ENCODE measurements at regions not wholly inside any gene's neighbourhood (a gene's known extent, or its start where the extent isn't known, plus 50 kb on each side); places are given as distances from the start of the nearest gene placed in this dataset.

GRCh38 chr5:77568555-77568954 lies 70.0 kb downstream of the OTP start:
- in situ Hi-C loops (cut with MboI; ENCODE audit: low sequenced_read_pairs) = loop anchor here (25.0 kb wide), 1 partner anchor 694 kb away; no protein-coding TSS in a partner anchor
- H4K91ac ChIP-seq (ENCODE audit: insufficient read depth, low read depth, low read length) = no peak overlapping the region

More at GRCh38 chr5:77568555-77568954, 70.0 kb downstream of the OTP start:
- H2BK15ac ChIP-seq (ENCODE audit: low read depth, low read length) = no peak overlapping the region
- no peaks in the 10 kb centered on the region for H3K9me3 ChIP-seq (ENCODE audit: control insufficient read depth, insufficient read depth, low read length)
- no peak overlapping the region for H2BK20ac ChIP-seq (ENCODE audit: low read depth, low read length)
- no peak overlapping the region for H2BK5ac ChIP-seq (ENCODE audit: low read depth, low read length, poor library complexity, severe bottlenecking)
- no peak for TF ChIP-seq MAFK (IDR thresholded peaks at IDR 0.05; ENCODE audit: low read depth, low read length)
- TF ChIP-seq CHD1 (IDR thresholded peaks at IDR 0.05; ENCODE audit: low read depth, low read length) = no peak
- TF ChIP-seq BHLHE40 (IDR thresholded peaks at IDR 0.05; ENCODE audit: low read depth, low read length) = no peak
- TF ChIP-seq MAZ (IDR thresholded peaks at IDR 0.05; ENCODE audit: borderline replicate concordance, low read depth, low read length) = no peak
- TF ChIP-seq CTCF (conservative IDR thresholded peaks at IDR 0.05; ENCODE audit: low read depth, low read length) = no peak
- TF ChIP-seq, protein P1, sequence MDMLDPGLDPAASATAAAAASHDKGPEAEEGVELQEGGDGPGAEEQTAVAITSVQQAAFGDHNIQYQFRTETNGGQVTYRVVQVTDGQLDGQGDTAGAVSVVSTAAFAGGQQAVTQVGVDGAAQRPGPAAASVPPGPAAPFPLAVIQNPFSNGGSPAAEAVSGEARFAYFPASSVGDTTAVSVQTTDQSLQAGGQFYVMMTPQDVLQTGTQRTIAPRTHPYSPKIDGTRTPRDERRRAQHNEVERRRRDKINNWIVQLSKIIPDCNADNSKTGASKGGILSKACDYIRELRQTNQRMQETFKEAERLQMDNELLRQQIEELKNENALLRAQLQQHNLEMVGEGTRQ (IDR thresholded peaks at IDR 0.05; ENCODE audit: low read depth, low read length) = no peak
- no peak for TF ChIP-seq MXI1 (IDR thresholded peaks at IDR 0.05; ENCODE audit: borderline replicate concordance, low read depth, low read length)
- no peak for TF ChIP-seq FOS (IDR thresholded peaks at IDR 0.05; ENCODE audit: low read depth, low read length)
- TF ChIP-seq, protein P2, sequence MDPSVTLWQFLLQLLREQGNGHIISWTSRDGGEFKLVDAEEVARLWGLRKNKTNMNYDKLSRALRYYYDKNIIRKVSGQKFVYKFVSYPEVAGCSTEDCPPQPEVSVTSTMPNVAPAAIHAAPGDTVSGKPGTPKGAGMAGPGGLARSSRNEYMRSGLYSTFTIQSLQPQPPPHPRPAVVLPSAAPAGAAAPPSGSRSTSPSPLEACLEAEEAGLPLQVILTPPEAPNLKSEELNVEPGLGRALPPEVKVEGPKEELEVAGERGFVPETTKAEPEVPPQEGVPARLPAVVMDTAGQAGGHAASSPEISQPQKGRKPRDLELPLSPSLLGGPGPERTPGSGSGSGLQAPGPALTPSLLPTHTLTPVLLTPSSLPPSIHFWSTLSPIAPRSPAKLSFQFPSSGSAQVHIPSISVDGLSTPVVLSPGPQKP (IDR thresholded peaks at IDR 0.05; ENCODE audit: borderline replicate concordance, low read depth, low read length) = no peak
- no peak for TF ChIP-seq RCOR1 (IDR thresholded peaks at IDR 0.05; ENCODE audit: insufficient replicate concordance, low read length)
- TF ChIP-seq NFE2L2 (IDR thresholded peaks at IDR 0.05; ENCODE audit: low read depth, low read length) = no peak
- no peak for TF ChIP-seq POLR2A (IDR thresholded peaks at IDR 0.05; ENCODE audit: low read depth, low read length)
- TF ChIP-seq CEBPB (IDR thresholded peaks at IDR 0.05; ENCODE audit: low read depth, low read length) = no peak
- no peak for TF ChIP-seq RFX5 (IDR thresholded peaks at IDR 0.05; ENCODE audit: low read depth, low read length)
- no peak for TF ChIP-seq RAD21 (IDR thresholded peaks at IDR 0.05; ENCODE audit: low read length)
- no peak for TF ChIP-seq SMC3 (IDR thresholded peaks at IDR 0.05; ENCODE audit: low read depth, low read length)
- no peaks in the 10 kb centered on the region for H4K20me1 ChIP-seq (ENCODE audit: insufficient read depth, low read length)
- H3K4me1 ChIP-seq (ENCODE audit: control insufficient read depth, insufficient read depth, low read length) = no peaks in the 10 kb centered on the region
- intact Hi-C loops (cut with micrococcal nuclease) = loop anchor here (10.0 kb wide), 1 partner anchor 696 kb away; no protein-coding TSS in a partner anchor
- no peak overlapping the region for H3K27ac ChIP-seq (ENCODE audit: insufficient read depth, low read length)
- H2AK9ac ChIP-seq (replicated peaks; ENCODE audit: low read depth, low read length, poor library complexity) = no peak overlapping the region
- no peaks in the 10 kb centered on the region for H3K36me3 ChIP-seq (ENCODE audit: control insufficient read depth, insufficient read depth, low read length)
- no peak overlapping the region for H3K4me2 ChIP-seq (ENCODE audit: low read depth, low read length)
- ATAC-seq (ENCODE audit: low read depth) (no peak), DNase-seq (no peak)
- H3K18ac ChIP-seq (ENCODE audit: low read depth, low read length) = no peak overlapping the region
- BruUV-seq (replicated peaks) = no TSS peak
- H3K23ac ChIP-seq (ENCODE audit: low read depth, low read length) = no peak overlapping the region
- peaks cover 26% of the 10 kb centered on the region for H3K27me3 ChIP-seq (ENCODE audit: control insufficient read depth, insufficient read depth, low read length)
- no peak overlapping the region for H4K5ac ChIP-seq (ENCODE audit: low read depth, low read length)
- H3K56ac ChIP-seq (ENCODE audit: extremely low read depth, insufficient read depth, low read length) = no peak overlapping the region
- H3K4me3 ChIP-seq (ENCODE audit: insufficient read depth, low read depth, low read length) = no peak overlapping the region
- no peaks in the 10 kb centered on the region for H3K79me1 ChIP-seq (ENCODE audit: low read depth in 1 of 2, low read length in 2 of 2)
- ChIA-PET POLR2A (ENCODE audit: unreplicated experiment) (no interaction called here), CTCF (no interaction called here)
- no peak overlapping the region for H2AFZ ChIP-seq (replicated peaks; ENCODE audit: low read length, poor library complexity)
- H3K9me1 ChIP-seq (ENCODE audit: insufficient read depth, low read length) = no peaks in the 10 kb centered on the region
- H2AK5ac ChIP-seq (ENCODE audit: low read depth, low read length) = no peak overlapping the region
- no peak overlapping the region for H3K14ac ChIP-seq (replicated peaks; ENCODE audit: low read depth, low read length)
- dilution Hi-C loops (cut with HindIII; ENCODE audit: low sequenced_read_pairs, unreplicated experiment) = no loop called here
- no peak overlapping the region for H2BK120ac ChIP-seq (ENCODE audit: low read depth, low read length)
- WGBS, 2 experiments (ENCODE audit: extremely low coverage in 2 of 2, insufficient read length in 1 of 2) = no CpG with 5 or more reads among the region's 3 CpGs
- H4K8ac ChIP-seq (ENCODE audit: low read depth in 2 of 2, low read length in 2 of 2) = no peak overlapping the region
- H3K9ac ChIP-seq (ENCODE audit: low read depth, low read length) = no peak overlapping the region
- no peak overlapping the region for H3K4ac ChIP-seq (ENCODE audit: low read depth, low read length)

All from IMR-90 (cell line).